ENCODE measurements at regions not wholly inside any gene's neighbourhood (a gene's known extent, or its start where the extent isn't known, plus 50 kb on each side); places are given as distances from the start of the nearest gene placed in this dataset.

GRCh38 chr4:65893957-65894755 lies 223.9 kb upstream of the EPHA5 start:
- no peak for DNase-seq (ENCODE audit: low read depth)

GRCh38 chr4:65893271-65893670 lies 223.0 kb upstream of the EPHA5 start:
- DNase-seq (ENCODE audit: low read depth), result no peak

GRCh38 chr4:65880594-65880993 lies 210.3 kb upstream of the EPHA5 start:
- no peak for DNase-seq (ENCODE audit: low read depth)

- no peak for DNase-seq (ENCODE audit: low read depth)
Observed at GRCh38 chr4:65868096-65868824, 198.0 kb upstream of the EPHA5 start.

- DNase-seq (ENCODE audit: low read depth), result no peak
Observed at GRCh38 chr4:65865489-65865888, 195.2 kb upstream of the EPHA5 start.

GRCh38 chr4:65861993-65862392 lies 191.7 kb upstream of the EPHA5 start:
- no peak for DNase-seq (ENCODE audit: low read depth)

GRCh38 chr4:65845199-65845773 lies 175.0 kb upstream of the EPHA5 start:
- DNase-seq (ENCODE audit: low read depth), result no peak

GRCh38 chr4:65839164-65839931 lies 169.1 kb upstream of the EPHA5 start:
- no peak for DNase-seq (ENCODE audit: low read depth)

- no peak for DNase-seq (ENCODE audit: low read depth)
Observed at GRCh38 chr4:65834707-65835106, 164.4 kb upstream of the EPHA5 start.

GRCh38 chr4:65831828-65832227 lies 161.5 kb upstream of the EPHA5 start:
- no peak for DNase-seq (ENCODE audit: low read depth)

- no peak for DNase-seq (ENCODE audit: low read depth)
Observed at GRCh38 chr4:65825116-65825753, 154.9 kb upstream of the EPHA5 start.

GRCh38 chr4:65819192-65819591 lies 148.9 kb upstream of the EPHA5 start:
- no peak for DNase-seq (ENCODE audit: low read depth)

GRCh38 chr4:65805936-65806335 lies 135.6 kb upstream of the EPHA5 start:
- no peak for DNase-seq (ENCODE audit: low read depth)

- DNase-seq (ENCODE audit: low read depth), result no peak
Observed at GRCh38 chr4:65799513-65799912, 129.2 kb upstream of the EPHA5 start.

- no peak for DNase-seq (ENCODE audit: low read depth)
Observed at GRCh38 chr4:65798498-65799127, 128.3 kb upstream of the EPHA5 start.

- DNase-seq (ENCODE audit: low read depth), result no peak
Observed at GRCh38 chr4:65791812-65792308, 121.6 kb upstream of the EPHA5 start.

GRCh38 chr4:65791111-65791811 lies 121.0 kb upstream of the EPHA5 start:
- no peak for DNase-seq (ENCODE audit: low read depth)

- no peak for DNase-seq (ENCODE audit: low read depth)
Observed at GRCh38 chr4:65789805-65790204, 119.5 kb upstream of the EPHA5 start.

- DNase-seq (ENCODE audit: low read depth), result no peak
Observed at GRCh38 chr4:65789341-65789740, 119.1 kb upstream of the EPHA5 start.

GRCh38 chr4:65777270-65777669 lies 107.0 kb upstream of the EPHA5 start:
- DNase-seq (ENCODE audit: low read depth), result no peak

- DNase-seq (ENCODE audit: low read depth), result no peak
Observed at GRCh38 chr4:65773636-65774035, 103.3 kb upstream of the EPHA5 start.

Measured in T-helper 22 cell (primary cell).